Tibial nerve (tissue), 4 donors: ENCODE measurements at regions not wholly inside any gene's neighbourhood (a gene's known extent, or its start where the extent isn't known, plus 50 kb on each side); places are given as distances from the start of the nearest gene placed in this dataset.

ENCODE experiments used
- EP300 ChIP-seq, 2 donors: sonication (generic); formaldehyde crosslinking; IDR thresholded peaks; one replicate each; pipeline ENCODE4 v1.6.1; 2017; ENCODE audit warnings: antibody characterized with exemption in 2 of 2, mild to moderate bottlenecking in 1 of 2
- TF ChIP-seq, protein P1 (sequence below), 5 experiments: fragments of 200-600 bp in 3 of 5; fragments of 450-650 bp in 2 of 5; sonication (generic) in 3 of 5; IDR thresholded peaks; one replicate each; pipeline ENCODE4 v1.5.1; 2016 to 2019; ENCODE audit warnings: antibody characterized with exemption in 5 of 5, mild to moderate bottlenecking in 3 of 5, moderate library complexity in 2 of 5

GRCh38 chr2:118219611-118220010, 131.3 kb downstream of the INSIG2 start:
- TF ChIP-seq, protein P1, sequence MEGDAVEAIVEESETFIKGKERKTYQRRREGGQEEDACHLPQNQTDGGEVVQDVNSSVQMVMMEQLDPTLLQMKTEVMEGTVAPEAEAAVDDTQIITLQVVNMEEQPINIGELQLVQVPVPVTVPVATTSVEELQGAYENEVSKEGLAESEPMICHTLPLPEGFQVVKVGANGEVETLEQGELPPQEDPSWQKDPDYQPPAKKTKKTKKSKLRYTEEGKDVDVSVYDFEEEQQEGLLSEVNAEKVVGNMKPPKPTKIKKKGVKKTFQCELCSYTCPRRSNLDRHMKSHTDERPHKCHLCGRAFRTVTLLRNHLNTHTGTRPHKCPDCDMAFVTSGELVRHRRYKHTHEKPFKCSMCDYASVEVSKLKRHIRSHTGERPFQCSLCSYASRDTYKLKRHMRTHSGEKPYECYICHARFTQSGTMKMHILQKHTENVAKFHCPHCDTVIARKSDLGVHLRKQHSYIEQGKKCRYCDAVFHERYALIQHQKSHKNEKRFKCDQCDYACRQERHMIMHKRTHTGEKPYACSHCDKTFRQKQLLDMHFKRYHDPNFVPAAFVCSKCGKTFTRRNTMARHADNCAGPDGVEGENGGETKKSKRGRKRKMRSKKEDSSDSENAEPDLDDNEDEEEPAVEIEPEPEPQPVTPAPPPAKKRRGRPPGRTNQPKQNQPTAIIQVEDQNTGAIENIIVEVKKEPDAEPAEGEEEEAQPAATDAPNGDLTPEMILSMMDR (IDR thresholded peaks at IDR 0.05): no peak
- TF ChIP-seq EP300 (IDR thresholded peaks at IDR 0.05): no peak
